Breast epithelium (tissue), 4 donors: ENCODE measurements at regions not wholly inside any gene's neighbourhood (a gene's known extent, or its start where the extent isn't known, plus 50 kb on each side); places are given as distances from the start of the nearest gene placed in this dataset.

ENCODE experiments used
- DNase-seq, 2 donors: peaks; one replicate each; pipeline ENCODE4 v3.0.0-alpha.2; 2019; ENCODE audit warnings: low spot score in 2 of 2
- H3K27ac ChIP-seq, 2 donors: fragments of 200-600 bp; sonication (generic) in 1 of 2; one replicate each; pipeline ENCODE4 v1.5.1; 2016 to 2019; ENCODE audit warnings: mild to moderate bottlenecking in 1 of 2
- H3K27me3 ChIP-seq, 2 donors: fragments of 200-600 bp; sonication (generic) in 1 of 2; one replicate each; pipeline versions ENCODE4 v1.5.1 to v1.6.0; 2017 to 2019; ENCODE audit warnings: control low read depth in 1 of 2, mild to moderate bottlenecking in 1 of 2
- H3K36me3 ChIP-seq: fragments of 200-600 bp; one replicate; pipeline ENCODE4 v1.5.1; 2019
- H3K4me1 ChIP-seq, 2 donors: fragments of 200-600 bp; sonication (generic); one replicate each; pipeline ENCODE4 v1.5.1; 2016 to 2019; ENCODE audit warnings: control low read depth in 1 of 2
- H3K4me3 ChIP-seq, 3 donors: fragments of 200-600 bp; sonication (generic); 1 replicate in 2 of 3; 2 replicates in 1 of 3; pipeline ENCODE4 v1.5.1; 2016 to 2019; ENCODE audit warnings: mild to moderate bottlenecking in 3 of 3, moderate library complexity in 2 of 3
- H3K9me3 ChIP-seq, 2 donors: fragments of 200-600 bp; sonication (generic) in 1 of 2; one replicate each; pipeline ENCODE4 v1.5.1; 2016 to 2019; ENCODE audit warnings: control low read depth in 1 of 2
- POLR2A ChIP-seq: fragments of 450-650 bp; IDR thresholded peaks from one replicate; pipeline ENCODE4 v1.6.1; 2016; ENCODE audit warnings: antibody characterized with exemption, mild to moderate bottlenecking, moderate library complexity
- POLR2AphosphoS5 ChIP-seq, 3 donors: sonication (generic); formaldehyde crosslinking; IDR thresholded peaks; one replicate each; pipeline ENCODE4 v1.6.1; 2017; ENCODE audit warnings: antibody characterized with exemption in 3 of 3
- intact Hi-C: fragments of 100-400 bp; cut with DNase I; formaldehyde crosslinking; loops from one replicate; pipeline ENCODE4 v1.15.1; 2023; ENCODE audit warnings: low total_unique reads
- TF ChIP-seq, protein P1 (sequence below), 3 donors: fragments of 450-650 bp; IDR thresholded peaks; one replicate each; pipeline ENCODE4 v1.5.1; 2016 to 2017; ENCODE audit warnings: antibody characterized with exemption in 3 of 3, mild to moderate bottlenecking in 3 of 3, moderate library complexity in 3 of 3

DNA sequence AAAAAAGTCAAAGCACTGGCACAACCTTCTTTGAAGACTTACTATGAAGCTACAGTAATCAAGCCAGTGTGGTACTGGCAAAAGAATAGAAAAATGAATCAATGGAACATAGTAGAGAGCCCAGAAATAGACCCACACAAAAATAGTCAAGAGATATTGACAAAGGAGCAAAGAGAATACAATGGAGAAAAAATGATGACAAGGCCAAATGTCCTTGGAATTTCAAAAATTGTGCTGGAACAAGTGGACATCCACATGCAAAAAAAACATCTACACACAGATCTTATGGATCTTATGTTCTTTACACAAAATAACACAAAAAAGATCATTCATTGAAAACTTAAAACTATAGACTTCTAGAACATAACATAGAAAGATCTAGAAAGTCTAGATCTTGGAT is 1379.7 kb upstream of the SEL1L start:
- Histone ChIP-seq H3K27me3 (no peaks in the 10 kb centered on the region), H3K36me3 (no peaks in the 10 kb centered on the region), H3K27ac (no peak overlapping the region), H3K4me1 (no peaks in the 10 kb centered on the region), H3K9me3 (no peaks in the 10 kb centered on the region), H3K4me3 (no peak overlapping the region)
- TF ChIP-seq, protein P1, sequence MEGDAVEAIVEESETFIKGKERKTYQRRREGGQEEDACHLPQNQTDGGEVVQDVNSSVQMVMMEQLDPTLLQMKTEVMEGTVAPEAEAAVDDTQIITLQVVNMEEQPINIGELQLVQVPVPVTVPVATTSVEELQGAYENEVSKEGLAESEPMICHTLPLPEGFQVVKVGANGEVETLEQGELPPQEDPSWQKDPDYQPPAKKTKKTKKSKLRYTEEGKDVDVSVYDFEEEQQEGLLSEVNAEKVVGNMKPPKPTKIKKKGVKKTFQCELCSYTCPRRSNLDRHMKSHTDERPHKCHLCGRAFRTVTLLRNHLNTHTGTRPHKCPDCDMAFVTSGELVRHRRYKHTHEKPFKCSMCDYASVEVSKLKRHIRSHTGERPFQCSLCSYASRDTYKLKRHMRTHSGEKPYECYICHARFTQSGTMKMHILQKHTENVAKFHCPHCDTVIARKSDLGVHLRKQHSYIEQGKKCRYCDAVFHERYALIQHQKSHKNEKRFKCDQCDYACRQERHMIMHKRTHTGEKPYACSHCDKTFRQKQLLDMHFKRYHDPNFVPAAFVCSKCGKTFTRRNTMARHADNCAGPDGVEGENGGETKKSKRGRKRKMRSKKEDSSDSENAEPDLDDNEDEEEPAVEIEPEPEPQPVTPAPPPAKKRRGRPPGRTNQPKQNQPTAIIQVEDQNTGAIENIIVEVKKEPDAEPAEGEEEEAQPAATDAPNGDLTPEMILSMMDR (IDR thresholded peaks at IDR 0.05) = no peak
- TF ChIP-seq POLR2A (no peak), POLR2AphosphoS5 (IDR thresholded peaks at IDR 0.05) (no peak)
- no peak for DNase-seq
- intact Hi-C loops = no loop called here

DNA sequence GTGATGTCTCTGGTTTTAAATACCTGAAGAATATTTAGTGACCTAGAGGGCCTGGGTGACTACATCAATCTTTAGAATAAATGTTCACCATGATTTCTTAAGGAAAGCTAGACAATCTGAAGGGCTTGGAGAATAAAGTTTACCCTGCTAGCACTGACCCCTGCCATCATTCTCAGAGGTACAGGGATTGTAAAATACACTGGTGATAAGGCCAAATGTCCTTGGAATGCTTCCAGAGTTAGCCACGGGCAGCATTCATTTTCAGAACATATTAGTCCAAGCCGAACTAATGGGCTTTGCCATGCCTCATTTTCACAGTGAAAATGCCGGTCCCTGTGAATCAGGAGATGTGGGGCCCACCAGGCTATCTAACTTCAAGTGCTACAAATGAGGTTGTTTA is 1381.7 kb upstream of the SEL1L start:
- no peaks in the 10 kb centered on the region for H3K36me3 ChIP-seq
- no peak overlapping the region for H3K4me3 ChIP-seq
- intact Hi-C loops = no loop called here
- no peak for TF ChIP-seq POLR2A
- TF ChIP-seq, protein P1 (IDR thresholded peaks at IDR 0.05) = no peak
- TF ChIP-seq POLR2AphosphoS5 (IDR thresholded peaks at IDR 0.05) = no peak
- no peak for DNase-seq
- H3K9me3 ChIP-seq = no peaks in the 10 kb centered on the region
- H3K27me3 ChIP-seq = no peaks in the 10 kb centered on the region
- no peak overlapping the region for H3K27ac ChIP-seq
- no peaks in the 10 kb centered on the region for H3K4me1 ChIP-seq

DNA sequence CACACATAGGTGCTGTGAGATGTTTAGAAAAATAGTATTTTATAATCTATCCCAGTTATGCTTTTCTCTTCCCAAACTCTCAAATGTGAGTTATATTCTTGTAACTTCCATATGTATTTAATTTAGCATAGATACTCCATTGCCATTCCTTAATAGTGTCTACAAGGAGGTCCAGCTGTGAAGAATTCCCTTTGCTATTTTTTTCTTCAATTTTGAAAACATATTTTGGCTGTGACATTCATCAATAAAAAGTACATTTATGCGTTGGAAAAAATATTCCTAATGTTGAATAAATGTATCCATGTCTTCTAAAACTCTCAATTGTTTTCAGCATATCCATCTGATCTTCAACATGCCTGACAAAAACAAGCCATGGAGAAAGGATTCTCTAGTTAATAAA is 1402.0 kb upstream of the SEL1L start:
- no peaks in the 10 kb centered on the region for H3K27me3 ChIP-seq
- H3K36me3 ChIP-seq = no peaks in the 10 kb centered on the region
- intact Hi-C loops = no loop called here
- H3K4me3 ChIP-seq = no peak overlapping the region
- no peak for DNase-seq
- H3K4me1 ChIP-seq = no peaks in the 10 kb centered on the region
- no peak overlapping the region for H3K27ac ChIP-seq
- TF ChIP-seq POLR2A = no peak
- TF ChIP-seq, protein P1 (IDR thresholded peaks at IDR 0.05) = no peak
- H3K9me3 ChIP-seq = no peaks in the 10 kb centered on the region

DNA sequence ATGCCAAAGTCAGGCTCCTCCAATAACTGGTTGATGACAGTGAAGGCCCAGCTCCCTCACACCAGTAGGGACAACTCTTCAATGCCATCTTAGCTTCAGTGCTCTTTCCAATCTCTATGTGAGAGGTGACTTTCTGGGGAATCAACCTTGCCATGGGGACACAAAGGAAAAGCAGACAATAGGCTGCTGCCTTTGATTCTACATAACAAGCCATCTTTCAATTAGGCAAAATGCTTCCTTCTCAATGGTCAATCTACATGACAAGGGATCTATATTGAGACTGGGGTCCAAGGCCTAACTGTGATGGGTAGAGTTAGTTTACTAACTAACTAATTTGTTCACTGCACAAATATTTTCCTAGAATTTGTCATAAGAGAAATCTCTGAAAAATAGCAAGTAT is 1417.5 kb upstream of the SEL1L start:
- H3K4me3 ChIP-seq = no peak overlapping the region
- DNase-seq = no peak

DNA sequence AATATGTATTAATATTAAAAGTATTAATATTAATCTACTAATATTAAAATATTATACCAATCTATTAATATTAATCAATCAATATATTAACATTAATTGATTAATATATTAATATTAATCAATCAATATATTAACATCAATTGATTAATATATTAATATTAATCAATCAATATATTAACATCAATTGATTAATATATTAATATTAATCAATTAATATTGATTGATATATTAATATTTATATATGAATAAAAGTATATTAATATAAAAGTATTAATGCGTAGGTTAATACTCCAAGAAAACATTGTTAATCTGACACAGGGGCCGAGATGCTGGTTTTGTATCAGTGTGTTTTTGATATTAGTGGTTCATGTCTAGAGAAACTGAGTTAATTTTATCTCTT is 1430.1 kb upstream of the SEL1L start:
- no peaks in the 10 kb centered on the region for H3K27me3 ChIP-seq
- H3K4me1 ChIP-seq = no peaks in the 10 kb centered on the region
- H3K9me3 ChIP-seq = no peaks in the 10 kb centered on the region
- no peak overlapping the region for H3K27ac ChIP-seq
- intact Hi-C loops = no loop called here
- TF ChIP-seq POLR2AphosphoS5 (IDR thresholded peaks at IDR 0.05) (no peak), POLR2A (no peak)
- TF ChIP-seq, protein P1 (IDR thresholded peaks at IDR 0.05) = no peak
- H3K4me3 ChIP-seq = no peak overlapping the region
- DNase-seq = no peak
- H3K36me3 ChIP-seq = no peaks in the 10 kb centered on the region

More for the DNA sequence above, 1417.5 kb upstream of the SEL1L start:
- Histone ChIP-seq H3K27ac (no peak overlapping the region), H3K9me3 (no peaks in the 10 kb centered on the region), H3K27me3 (no peaks in the 10 kb centered on the region), H3K36me3 (no peaks in the 10 kb centered on the region), H3K4me1 (no peaks in the 10 kb centered on the region)
- intact Hi-C loops = no loop called here
- TF ChIP-seq POLR2AphosphoS5 (IDR thresholded peaks at IDR 0.05) (no peak), POLR2A (no peak)
- TF ChIP-seq, protein P1 (IDR thresholded peaks at IDR 0.05) = no peak
